ENCODE measurements at regions not wholly inside any gene's neighbourhood (a gene's known extent, or its start where the extent isn't known, plus 50 kb on each side); places are given as distances from the start of the nearest gene placed in this dataset.

DNA sequence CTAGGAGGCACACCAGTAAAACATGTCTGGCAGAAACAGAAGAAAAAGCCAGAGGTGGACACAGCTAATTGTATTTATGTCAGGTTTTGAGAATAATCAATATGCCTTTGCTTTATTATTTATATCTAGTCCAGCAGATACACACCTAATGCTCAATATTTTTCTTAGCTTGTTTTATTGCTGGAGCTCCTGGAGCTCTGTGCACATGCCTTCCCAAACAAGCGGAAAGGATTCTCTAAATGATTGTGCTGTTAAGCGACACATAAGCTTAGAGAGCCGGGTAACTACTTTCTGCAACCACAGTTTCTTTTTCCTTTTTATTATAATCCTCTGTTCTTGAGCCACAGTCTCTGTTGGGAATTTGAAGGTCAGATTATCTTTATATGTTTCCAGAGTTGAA, 177.3 kb upstream of the ST6GAL2 start:
- TF ChIP-seq, protein P1, sequence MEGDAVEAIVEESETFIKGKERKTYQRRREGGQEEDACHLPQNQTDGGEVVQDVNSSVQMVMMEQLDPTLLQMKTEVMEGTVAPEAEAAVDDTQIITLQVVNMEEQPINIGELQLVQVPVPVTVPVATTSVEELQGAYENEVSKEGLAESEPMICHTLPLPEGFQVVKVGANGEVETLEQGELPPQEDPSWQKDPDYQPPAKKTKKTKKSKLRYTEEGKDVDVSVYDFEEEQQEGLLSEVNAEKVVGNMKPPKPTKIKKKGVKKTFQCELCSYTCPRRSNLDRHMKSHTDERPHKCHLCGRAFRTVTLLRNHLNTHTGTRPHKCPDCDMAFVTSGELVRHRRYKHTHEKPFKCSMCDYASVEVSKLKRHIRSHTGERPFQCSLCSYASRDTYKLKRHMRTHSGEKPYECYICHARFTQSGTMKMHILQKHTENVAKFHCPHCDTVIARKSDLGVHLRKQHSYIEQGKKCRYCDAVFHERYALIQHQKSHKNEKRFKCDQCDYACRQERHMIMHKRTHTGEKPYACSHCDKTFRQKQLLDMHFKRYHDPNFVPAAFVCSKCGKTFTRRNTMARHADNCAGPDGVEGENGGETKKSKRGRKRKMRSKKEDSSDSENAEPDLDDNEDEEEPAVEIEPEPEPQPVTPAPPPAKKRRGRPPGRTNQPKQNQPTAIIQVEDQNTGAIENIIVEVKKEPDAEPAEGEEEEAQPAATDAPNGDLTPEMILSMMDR (conservative IDR thresholded peaks at IDR 0.05; ENCODE audit: low read depth in 2 of 2) = no peak
- TF ChIP-seq, protein P2, sequence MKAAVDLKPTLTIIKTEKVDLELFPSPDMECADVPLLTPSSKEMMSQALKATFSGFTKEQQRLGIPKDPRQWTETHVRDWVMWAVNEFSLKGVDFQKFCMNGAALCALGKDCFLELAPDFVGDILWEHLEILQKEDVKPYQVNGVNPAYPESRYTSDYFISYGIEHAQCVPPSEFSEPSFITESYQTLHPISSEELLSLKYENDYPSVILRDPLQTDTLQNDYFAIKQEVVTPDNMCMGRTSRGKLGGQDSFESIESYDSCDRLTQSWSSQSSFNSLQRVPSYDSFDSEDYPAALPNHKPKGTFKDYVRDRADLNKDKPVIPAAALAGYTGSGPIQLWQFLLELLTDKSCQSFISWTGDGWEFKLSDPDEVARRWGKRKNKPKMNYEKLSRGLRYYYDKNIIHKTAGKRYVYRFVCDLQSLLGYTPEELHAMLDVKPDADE (IDR thresholded peaks at IDR 0.05) = no peak
- no peak for TF ChIP-seq POLR2AphosphoS5 (IDR thresholded peaks at IDR 0.05; ENCODE audit: low read depth)
- no peak for TF ChIP-seq ZNF331 (CRISPR knock-in tag; IDR thresholded peaks at IDR 0.05; ENCODE audit: low read depth)
- no peak for TF ChIP-seq NANOG (IDR thresholded peaks at IDR 0.05; ENCODE audit: borderline replicate concordance)
- TF ChIP-seq EZH2 (IDR thresholded peaks at IDR 0.05; ENCODE audit: low read depth, unreplicated experiment) = no peak
- TF ChIP-seq, protein P3, sequence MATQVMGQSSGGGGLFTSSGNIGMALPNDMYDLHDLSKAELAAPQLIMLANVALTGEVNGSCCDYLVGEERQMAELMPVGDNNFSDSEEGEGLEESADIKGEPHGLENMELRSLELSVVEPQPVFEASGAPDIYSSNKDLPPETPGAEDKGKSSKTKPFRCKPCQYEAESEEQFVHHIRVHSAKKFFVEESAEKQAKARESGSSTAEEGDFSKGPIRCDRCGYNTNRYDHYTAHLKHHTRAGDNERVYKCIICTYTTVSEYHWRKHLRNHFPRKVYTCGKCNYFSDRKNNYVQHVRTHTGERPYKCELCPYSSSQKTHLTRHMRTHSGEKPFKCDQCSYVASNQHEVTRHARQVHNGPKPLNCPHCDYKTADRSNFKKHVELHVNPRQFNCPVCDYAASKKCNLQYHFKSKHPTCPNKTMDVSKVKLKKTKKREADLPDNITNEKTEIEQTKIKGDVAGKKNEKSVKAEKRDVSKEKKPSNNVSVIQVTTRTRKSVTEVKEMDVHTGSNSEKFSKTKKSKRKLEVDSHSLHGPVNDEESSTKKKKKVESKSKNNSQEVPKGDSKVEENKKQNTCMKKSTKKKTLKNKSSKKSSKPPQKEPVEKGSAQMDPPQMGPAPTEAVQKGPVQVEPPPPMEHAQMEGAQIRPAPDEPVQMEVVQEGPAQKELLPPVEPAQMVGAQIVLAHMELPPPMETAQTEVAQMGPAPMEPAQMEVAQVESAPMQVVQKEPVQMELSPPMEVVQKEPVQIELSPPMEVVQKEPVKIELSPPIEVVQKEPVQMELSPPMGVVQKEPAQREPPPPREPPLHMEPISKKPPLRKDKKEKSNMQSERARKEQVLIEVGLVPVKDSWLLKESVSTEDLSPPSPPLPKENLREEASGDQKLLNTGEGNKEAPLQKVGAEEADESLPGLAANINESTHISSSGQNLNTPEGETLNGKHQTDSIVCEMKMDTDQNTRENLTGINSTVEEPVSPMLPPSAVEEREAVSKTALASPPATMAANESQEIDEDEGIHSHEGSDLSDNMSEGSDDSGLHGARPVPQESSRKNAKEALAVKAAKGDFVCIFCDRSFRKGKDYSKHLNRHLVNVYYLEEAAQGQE (IDR thresholded peaks at IDR 0.05; ENCODE audit: unreplicated experiment) = no peak
- TF ChIP-seq STAT1 (IDR thresholded peaks at IDR 0.05; ENCODE audit: unreplicated experiment) = no peak
- no peak for TF ChIP-seq JUNB (IDR thresholded peaks at IDR 0.05; ENCODE audit: unreplicated experiment)
- TF ChIP-seq EZH2phosphoT487 (IDR thresholded peaks at IDR 0.05; ENCODE audit: unreplicated experiment) = no peak
- TF ChIP-seq, protein P4, sequence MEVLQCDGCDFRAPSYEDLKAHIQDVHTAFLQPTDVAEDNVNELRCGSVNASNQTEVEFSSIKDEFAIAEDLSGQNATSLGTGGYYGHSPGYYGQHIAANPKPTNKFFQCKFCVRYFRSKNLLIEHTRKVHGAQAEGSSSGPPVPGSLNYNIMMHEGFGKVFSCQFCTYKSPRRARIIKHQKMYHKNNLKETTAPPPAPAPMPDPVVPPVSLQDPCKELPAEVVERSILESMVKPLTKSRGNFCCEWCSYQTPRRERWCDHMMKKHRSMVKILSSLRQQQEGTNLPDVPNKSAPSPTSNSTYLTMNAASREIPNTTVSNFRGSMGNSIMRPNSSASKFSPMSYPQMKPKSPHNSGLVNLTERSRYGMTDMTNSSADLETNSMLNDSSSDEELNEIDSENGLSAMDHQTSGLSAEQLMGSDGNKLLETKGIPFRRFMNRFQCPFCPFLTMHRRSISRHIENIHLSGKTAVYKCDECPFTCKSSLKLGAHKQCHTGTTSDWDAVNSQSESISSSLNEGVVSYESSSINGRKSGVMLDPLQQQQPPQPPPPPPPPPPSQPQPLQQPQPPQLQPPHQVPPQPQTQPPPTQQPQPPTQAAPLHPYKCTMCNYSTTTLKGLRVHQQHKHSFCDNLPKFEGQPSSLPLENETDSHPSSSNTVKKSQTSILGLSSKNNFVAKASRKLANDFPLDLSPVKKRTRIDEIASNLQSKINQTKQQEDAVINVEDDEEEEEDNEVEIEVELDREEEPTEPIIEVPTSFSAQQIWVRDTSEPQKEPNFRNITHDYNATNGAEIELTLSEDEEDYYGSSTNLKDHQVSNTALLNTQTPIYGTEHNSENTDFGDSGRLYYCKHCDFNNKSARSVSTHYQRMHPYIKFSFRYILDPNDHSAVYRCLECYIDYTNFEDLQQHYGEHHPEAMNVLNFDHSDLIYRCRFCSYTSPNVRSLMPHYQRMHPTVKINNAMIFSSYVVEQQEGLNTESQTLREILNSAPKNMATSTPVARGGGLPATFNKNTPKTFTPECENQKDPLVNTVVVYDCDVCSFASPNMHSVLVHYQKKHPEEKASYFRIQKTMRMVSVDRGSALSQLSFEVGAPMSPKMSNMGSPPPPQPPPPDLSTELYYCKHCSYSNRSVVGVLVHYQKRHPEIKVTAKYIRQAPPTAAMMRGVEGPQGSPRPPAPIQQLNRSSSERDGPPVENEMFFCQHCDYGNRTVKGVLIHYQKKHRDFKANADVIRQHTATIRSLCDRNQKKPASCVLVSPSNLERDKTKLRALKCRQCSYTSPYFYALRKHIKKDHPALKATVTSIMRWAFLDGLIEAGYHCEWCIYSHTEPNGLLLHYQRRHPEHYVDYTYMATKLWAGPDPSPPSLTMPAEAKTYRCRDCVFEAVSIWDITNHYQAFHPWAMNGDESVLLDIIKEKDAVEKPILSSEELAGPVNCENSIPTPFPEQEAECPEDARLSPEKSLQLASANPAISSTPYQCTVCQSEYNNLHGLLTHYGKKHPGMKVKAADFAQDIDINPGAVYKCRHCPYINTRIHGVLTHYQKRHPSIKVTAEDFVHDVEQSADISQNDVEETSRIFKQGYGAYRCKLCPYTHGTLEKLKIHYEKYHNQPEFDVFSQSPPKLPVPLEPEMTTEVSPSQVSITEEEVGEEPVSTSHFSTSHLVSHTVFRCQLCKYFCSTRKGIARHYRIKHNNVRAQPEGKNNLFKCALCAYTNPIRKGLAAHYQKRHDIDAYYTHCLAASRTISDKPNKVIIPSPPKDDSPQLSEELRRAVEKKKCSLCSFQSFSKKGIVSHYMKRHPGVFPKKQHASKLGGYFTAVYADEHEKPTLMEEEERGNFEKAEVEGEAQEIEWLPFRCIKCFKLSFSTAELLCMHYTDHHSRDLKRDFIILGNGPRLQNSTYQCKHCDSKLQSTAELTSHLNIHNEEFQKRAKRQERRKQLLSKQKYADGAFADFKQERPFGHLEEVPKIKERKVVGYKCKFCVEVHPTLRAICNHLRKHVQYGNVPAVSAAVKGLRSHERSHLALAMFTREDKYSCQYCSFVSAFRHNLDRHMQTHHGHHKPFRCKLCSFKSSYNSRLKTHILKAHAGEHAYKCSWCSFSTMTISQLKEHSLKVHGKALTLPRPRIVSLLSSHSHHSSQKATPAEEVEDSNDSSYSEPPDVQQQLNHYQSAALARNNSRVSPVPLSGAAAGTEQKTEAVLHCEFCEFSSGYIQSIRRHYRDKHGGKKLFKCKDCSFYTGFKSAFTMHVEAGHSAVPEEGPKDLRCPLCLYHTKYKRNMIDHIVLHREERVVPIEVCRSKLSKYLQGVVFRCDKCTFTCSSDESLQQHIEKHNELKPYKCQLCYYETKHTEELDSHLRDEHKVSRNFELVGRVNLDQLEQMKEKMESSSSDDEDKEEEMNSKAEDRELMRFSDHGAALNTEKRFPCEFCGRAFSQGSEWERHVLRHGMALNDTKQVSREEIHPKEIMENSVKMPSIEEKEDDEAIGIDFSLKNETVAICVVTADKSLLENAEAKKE (CRISPR knock-in tag; IDR thresholded peaks at IDR 0.05) = no peak
- no peak for TF ChIP-seq CREB1 (CRISPR knock-in tag; IDR thresholded peaks at IDR 0.05; ENCODE audit: low read depth)
- TF ChIP-seq ZNF114 (CRISPR knock-in tag; IDR thresholded peaks at IDR 0.05) = no peak
